ENCODE measurements at regions not wholly inside any gene's neighbourhood (a gene's known extent, or its start where the extent isn't known, plus 50 kb on each side); places are given as distances from the start of the nearest gene placed in this dataset.

DNA sequence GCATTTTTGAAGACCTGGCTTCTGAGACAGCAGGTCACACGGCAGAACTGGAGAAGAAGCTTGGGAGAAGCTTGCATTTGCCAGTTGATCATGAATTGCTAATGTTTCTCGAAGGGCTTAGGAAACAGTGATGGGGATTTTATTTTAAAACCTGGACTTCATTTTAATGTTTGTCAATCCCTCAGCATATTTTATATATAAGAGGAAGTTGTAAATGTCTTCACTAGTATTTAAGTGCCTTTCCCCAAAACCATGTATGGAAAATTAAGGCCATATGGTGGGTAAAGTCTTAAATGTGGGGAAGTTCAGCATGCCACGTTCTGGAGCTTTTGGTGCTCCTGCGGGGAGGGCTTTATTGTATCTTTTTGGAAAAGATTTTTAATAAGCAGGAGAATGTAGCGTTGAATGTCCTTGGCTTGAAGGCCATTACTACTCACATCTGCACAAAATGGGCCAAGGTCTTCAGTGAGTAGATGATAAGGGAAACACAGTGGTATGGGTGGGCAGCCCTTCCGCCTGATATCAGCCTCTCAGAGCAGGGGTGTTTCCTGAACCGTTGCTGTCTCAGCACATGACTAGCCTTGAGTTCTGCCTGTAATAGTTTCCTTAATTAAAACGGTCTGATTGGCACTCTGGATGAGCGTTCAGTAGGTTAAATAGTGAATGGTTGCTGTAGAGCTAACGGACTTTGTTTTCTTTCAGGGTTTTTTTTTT, 511.4 kb downstream of the PCNX1 start:
- TF ChIP-seq, protein P1, sequence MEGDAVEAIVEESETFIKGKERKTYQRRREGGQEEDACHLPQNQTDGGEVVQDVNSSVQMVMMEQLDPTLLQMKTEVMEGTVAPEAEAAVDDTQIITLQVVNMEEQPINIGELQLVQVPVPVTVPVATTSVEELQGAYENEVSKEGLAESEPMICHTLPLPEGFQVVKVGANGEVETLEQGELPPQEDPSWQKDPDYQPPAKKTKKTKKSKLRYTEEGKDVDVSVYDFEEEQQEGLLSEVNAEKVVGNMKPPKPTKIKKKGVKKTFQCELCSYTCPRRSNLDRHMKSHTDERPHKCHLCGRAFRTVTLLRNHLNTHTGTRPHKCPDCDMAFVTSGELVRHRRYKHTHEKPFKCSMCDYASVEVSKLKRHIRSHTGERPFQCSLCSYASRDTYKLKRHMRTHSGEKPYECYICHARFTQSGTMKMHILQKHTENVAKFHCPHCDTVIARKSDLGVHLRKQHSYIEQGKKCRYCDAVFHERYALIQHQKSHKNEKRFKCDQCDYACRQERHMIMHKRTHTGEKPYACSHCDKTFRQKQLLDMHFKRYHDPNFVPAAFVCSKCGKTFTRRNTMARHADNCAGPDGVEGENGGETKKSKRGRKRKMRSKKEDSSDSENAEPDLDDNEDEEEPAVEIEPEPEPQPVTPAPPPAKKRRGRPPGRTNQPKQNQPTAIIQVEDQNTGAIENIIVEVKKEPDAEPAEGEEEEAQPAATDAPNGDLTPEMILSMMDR (IDR thresholded peaks at IDR 0.05) = no peak
- TF ChIP-seq POLR2A (IDR thresholded peaks at IDR 0.05) = no peak
- TF ChIP-seq POLR2AphosphoS5 (IDR thresholded peaks at IDR 0.05) = no peak
- no peak for TF ChIP-seq EP300 (IDR thresholded peaks at IDR 0.05)

Data from sigmoid colon (tissue), 4 donors.